Neural crest cell (in vitro differentiated cells): ENCODE measurements at regions not wholly inside any gene's neighbourhood (a gene's known extent, or its start where the extent isn't known, plus 50 kb on each side); places are given as distances from the start of the nearest gene placed in this dataset.

Experiments
- DNase-seq: peaks from one replicate; pipeline ENCODE4 v3.0.0; 2021; ENCODE audit warnings: low read depth, mixed read lengths, low spot score
- H3K27ac Mint-ChIP-seq: one replicate; pipeline ENCODE4 v1.8.0; 2021; ENCODE audit warnings: mild to moderate bottlenecking, mixed read lengths; ENCODE audit not compliant: unreplicated experiment
- H3K27me3 Mint-ChIP-seq: 2 replicates; pipeline ENCODE4 v1.8.0; 2021; ENCODE audit warnings: low read depth, mild to moderate bottlenecking, mixed read lengths
- H3K36me3 Mint-ChIP-seq: 2 replicates; pipeline ENCODE4 v1.8.0; 2021; ENCODE audit warnings: low read depth, mild to moderate bottlenecking, mixed read lengths
- H3K4me1 Mint-ChIP-seq: 2 replicates; pipeline ENCODE4 v1.8.0; 2021; ENCODE audit warnings: mixed read lengths
- H3K4me3 Mint-ChIP-seq: one replicate; pipeline ENCODE4 v1.8.0; 2021; ENCODE audit warnings: mild to moderate bottlenecking, mixed read lengths
- H3K9me3 Mint-ChIP-seq: 2 replicates; pipeline ENCODE4 v1.8.0; 2021; ENCODE audit warnings: mixed read lengths
- TF ChIP-seq, protein P1 (sequence below): fragments of 200-600 bp; sonication (generic); conservative IDR thresholded peaks from 2 replicates; pipeline ENCODE4 v1.5.0; 2021; ENCODE audit warnings: antibody characterized with exemption, mild to moderate bottlenecking

DNA sequence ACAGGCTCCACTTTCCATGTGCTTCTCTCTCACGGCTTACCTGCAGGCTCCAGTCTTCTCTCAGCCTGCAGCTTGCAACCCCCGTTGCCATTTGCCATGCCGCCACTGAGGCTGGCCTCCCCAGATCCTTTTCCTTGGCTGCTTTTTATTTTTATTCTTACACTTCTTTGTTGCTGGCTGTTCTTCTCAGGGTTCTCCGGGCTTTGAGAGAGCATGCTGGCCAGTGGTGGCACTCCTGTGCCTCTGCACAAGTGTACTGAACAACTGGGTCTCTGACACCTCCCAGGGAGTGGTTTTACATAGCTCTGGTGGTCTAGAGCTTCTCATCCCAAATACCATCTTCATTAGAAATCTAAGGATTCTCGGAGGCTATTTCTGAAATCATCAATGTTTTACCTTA, 241.7 kb upstream of the MTNR1B start:
- H3K4me3 Mint-ChIP-seq: no peak overlapping the region
- DNase-seq: no peak
- TF ChIP-seq, protein P1, sequence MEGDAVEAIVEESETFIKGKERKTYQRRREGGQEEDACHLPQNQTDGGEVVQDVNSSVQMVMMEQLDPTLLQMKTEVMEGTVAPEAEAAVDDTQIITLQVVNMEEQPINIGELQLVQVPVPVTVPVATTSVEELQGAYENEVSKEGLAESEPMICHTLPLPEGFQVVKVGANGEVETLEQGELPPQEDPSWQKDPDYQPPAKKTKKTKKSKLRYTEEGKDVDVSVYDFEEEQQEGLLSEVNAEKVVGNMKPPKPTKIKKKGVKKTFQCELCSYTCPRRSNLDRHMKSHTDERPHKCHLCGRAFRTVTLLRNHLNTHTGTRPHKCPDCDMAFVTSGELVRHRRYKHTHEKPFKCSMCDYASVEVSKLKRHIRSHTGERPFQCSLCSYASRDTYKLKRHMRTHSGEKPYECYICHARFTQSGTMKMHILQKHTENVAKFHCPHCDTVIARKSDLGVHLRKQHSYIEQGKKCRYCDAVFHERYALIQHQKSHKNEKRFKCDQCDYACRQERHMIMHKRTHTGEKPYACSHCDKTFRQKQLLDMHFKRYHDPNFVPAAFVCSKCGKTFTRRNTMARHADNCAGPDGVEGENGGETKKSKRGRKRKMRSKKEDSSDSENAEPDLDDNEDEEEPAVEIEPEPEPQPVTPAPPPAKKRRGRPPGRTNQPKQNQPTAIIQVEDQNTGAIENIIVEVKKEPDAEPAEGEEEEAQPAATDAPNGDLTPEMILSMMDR: no peak
- H3K36me3 Mint-ChIP-seq: peaks cover 8% of the 10 kb centered on the region
- H3K4me1 Mint-ChIP-seq: peaks cover 9% of the 10 kb centered on the region
- H3K27me3 Mint-ChIP-seq: no peaks in the 10 kb centered on the region
- H3K27ac Mint-ChIP-seq: no peak overlapping the region
- H3K9me3 Mint-ChIP-seq: peaks cover 2% of the 10 kb centered on the region

DNA sequence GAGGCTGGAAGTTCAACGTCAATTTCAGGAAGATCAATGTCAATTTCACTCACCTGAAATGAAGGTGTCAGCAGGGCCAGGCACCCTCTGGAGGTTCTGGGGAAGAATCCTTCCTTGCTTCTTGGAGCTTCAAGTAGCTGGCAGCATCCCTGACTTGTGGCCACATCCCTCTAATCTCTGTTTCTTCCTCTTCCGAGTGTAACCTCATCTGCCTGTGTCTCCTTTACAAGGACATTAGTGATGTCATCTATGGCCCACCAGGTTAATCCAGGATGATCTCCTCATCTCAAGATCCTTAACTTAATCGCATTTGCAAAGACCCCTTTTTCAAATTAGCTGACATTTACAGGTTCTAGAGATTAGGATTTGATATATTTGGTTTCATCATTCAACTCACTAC, 240.8 kb upstream of the MTNR1B start:
- H3K27ac Mint-ChIP-seq: no peak overlapping the region
- peaks cover 2% of the 10 kb centered on the region for H3K9me3 Mint-ChIP-seq
- H3K36me3 Mint-ChIP-seq: no peaks in the 10 kb centered on the region
- H3K4me1 Mint-ChIP-seq: peaks cover 9% of the 10 kb centered on the region
- TF ChIP-seq, protein P1: no peak
- H3K4me3 Mint-ChIP-seq: no peak overlapping the region
- H3K27me3 Mint-ChIP-seq: no peaks in the 10 kb centered on the region
- no peak for DNase-seq

DNA sequence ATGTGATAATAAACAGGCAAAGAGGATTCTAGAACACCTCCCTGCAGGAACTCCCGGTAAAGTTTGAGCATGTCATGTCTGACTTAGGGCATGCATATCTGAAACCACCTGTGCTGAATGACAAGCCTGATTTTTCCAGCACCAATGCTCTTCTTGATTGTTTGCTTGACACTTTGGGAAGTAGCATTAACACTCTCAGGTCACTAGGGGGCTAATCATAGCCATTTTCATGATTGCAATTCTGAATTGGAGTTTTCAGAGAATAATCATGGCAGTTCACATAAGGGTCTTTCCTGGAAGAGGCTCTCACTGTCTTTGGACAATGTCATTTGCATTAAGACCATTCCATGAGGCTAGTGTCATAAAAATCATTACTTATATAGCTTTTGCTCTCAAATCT, 234.4 kb upstream of the MTNR1B start:
- no peak overlapping the region for H3K4me3 Mint-ChIP-seq
- DNase-seq: no peak
- H3K36me3 Mint-ChIP-seq: no peaks in the 10 kb centered on the region
- H3K4me1 Mint-ChIP-seq: no peaks in the 10 kb centered on the region
- TF ChIP-seq, protein P1: peak; percentile 53
- H3K27ac Mint-ChIP-seq: no peak overlapping the region
- no peaks in the 10 kb centered on the region for H3K27me3 Mint-ChIP-seq
- no peaks in the 10 kb centered on the region for H3K9me3 Mint-ChIP-seq

DNA sequence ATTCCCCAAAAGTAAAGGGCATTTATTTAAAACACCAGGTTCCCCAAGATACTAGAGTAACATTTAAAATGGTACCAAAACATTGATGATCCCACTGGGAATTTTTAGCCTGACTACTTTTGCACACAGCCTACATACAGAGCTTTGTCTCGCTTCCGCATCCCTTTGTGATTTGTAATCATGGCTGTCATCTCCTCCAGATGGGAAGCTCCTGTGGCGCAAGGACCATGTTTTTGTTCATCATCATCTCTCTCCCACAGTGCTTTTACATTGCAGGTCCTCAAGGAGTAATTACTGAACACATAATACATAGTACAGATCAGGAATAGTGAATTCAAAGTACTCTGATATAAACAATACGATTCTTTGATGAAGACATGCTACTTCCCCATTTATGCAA, 231.2 kb upstream of the MTNR1B start:
- TF ChIP-seq, protein P1: no peak
- Mint-ChIP-seq H3K27me3 (no peaks in the 10 kb centered on the region), H3K4me3 (no peak overlapping the region), H3K9me3 (no peaks in the 10 kb centered on the region), H3K4me1 (no peaks in the 10 kb centered on the region), H3K27ac (peak overlapping the region; percentile 48), H3K36me3 (no peaks in the 10 kb centered on the region)
- DNase-seq: no peak

DNA sequence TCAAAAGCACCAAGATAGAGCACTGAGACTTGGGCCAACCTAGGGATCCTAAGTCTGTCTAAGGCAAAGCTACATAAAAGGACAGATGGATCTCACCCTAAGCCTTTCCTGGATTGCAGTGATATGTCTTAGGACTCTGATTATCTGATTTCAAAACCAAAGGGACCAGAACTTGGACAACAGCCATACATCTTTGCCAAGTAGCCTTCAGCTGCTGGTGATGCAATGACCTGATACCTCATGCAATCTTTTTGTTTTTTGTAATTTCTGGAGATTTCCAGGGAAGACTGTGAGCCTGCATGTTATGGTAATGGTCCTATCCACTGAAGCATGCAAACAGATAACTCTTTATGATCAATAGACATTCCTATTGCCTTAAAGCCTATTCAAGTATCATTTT, 230.4 kb upstream of the MTNR1B start:
- TF ChIP-seq, protein P1: no peak
- Mint-ChIP-seq H3K36me3 (no peaks in the 10 kb centered on the region), H3K27ac (no peak overlapping the region), H3K9me3 (no peaks in the 10 kb centered on the region), H3K27me3 (no peaks in the 10 kb centered on the region), H3K4me1 (no peaks in the 10 kb centered on the region), H3K4me3 (no peak overlapping the region)
- no peak for DNase-seq

DNA sequence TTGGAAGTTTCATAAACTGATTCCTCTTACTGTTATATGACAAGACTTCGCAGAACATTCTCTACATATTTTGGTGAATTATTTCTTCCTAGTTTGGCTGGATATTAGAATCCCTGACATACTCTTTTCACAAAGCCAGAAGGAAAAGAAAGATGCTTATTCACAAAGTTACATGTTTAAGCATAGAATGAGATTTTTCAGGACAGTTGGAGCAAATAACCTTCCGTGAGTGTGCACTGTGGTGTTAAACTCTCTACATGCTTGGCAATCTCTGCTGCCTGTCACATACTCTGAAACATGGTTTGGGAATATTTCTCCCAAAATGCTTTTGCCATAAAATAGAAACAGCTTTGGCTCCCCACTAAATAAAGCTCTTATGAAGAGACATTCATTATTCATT, 230.0 kb upstream of the MTNR1B start:
- Mint-ChIP-seq H3K36me3 (no peaks in the 10 kb centered on the region), H3K4me3 (no peak overlapping the region), H3K4me1 (no peaks in the 10 kb centered on the region), H3K9me3 (no peaks in the 10 kb centered on the region), H3K27ac (no peak overlapping the region), H3K27me3 (no peaks in the 10 kb centered on the region)
- TF ChIP-seq, protein P1: no peak
- DNase-seq: no peak
